Peyer's patch (tissue), 4 donors: ENCODE measurements at regions not wholly inside any gene's neighbourhood (a gene's known extent, or its start where the extent isn't known, plus 50 kb on each side); places are given as distances from the start of the nearest gene placed in this dataset.

Source experiments
- POLR2A ChIP-seq, 2 donors: fragments of 450-650 bp; IDR thresholded peaks; one replicate each; pipeline ENCODE4 v1.5.1; 2017; ENCODE audit warnings: antibody characterized with exemption in 2 of 2, mild to moderate bottlenecking in 2 of 2, moderate library complexity in 2 of 2
- TF ChIP-seq, protein P1 (sequence below), 6 experiments: fragments of 450-650 bp in 4 of 6; fragments of 200-600 bp in 2 of 6; sonication (generic) in 1 of 6; IDR thresholded peaks; one replicate each; pipeline ENCODE4 v1.5.1; 2017 to 2019; ENCODE audit warnings: antibody characterized with exemption in 6 of 6, mild to moderate bottlenecking in 3 of 6, moderate library complexity in 1 of 6

DNA sequence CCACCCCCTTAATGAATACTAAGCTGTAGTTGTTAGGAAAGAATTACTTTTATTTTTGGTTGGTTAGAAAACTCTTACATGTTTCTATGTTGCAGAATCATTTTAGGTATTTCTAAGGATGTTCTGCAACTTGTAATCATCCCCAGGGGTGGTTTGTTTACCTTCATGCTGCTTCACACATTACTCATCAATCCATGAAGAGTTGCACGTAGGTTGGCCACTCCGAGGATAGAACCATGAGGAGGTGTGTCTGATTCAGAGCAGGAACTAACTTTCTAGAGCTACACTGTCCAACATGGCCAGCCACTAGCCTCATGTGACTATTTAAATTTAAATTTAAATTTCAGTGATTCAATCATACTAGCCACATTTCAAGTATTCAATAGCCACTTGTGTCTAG, 127.2 kb upstream of the FRMPD4 start:
- TF ChIP-seq, protein P1, sequence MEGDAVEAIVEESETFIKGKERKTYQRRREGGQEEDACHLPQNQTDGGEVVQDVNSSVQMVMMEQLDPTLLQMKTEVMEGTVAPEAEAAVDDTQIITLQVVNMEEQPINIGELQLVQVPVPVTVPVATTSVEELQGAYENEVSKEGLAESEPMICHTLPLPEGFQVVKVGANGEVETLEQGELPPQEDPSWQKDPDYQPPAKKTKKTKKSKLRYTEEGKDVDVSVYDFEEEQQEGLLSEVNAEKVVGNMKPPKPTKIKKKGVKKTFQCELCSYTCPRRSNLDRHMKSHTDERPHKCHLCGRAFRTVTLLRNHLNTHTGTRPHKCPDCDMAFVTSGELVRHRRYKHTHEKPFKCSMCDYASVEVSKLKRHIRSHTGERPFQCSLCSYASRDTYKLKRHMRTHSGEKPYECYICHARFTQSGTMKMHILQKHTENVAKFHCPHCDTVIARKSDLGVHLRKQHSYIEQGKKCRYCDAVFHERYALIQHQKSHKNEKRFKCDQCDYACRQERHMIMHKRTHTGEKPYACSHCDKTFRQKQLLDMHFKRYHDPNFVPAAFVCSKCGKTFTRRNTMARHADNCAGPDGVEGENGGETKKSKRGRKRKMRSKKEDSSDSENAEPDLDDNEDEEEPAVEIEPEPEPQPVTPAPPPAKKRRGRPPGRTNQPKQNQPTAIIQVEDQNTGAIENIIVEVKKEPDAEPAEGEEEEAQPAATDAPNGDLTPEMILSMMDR (IDR thresholded peaks at IDR 0.05) = no peak
- no peak for TF ChIP-seq POLR2A (IDR thresholded peaks at IDR 0.05)
